Tibial artery (tissue), 4 donors: ENCODE measurements at regions not wholly inside any gene's neighbourhood (a gene's known extent, or its start where the extent isn't known, plus 50 kb on each side); places are given as distances from the start of the nearest gene placed in this dataset.

Experiments used
- DNase-seq, 2 donors: peaks; one replicate each; pipeline ENCODE4 v3.0.0-alpha.2; 2019
- H3K27ac ChIP-seq, 2 donors: fragments of 200-600 bp; sonication (generic) in 1 of 2; 1 replicate in 1 of 2; 2 replicates in 1 of 2; pipeline ENCODE4 v1.5.1; 2018 to 2019; ENCODE audit warnings: mild to moderate bottlenecking in 1 of 2
- H3K27me3 ChIP-seq, 2 donors: fragments of 200-600 bp; sonication (generic) in 1 of 2; one replicate each; pipeline versions ENCODE4 v1.5.1 to v1.6.0; 2016 to 2019
- H3K36me3 ChIP-seq, 3 donors: fragments of 200-600 bp; sonication (generic) in 2 of 3; one replicate each; pipeline ENCODE4 v1.5.1; 2016 to 2019; ENCODE audit warnings: mild to moderate bottlenecking in 2 of 3
- H3K4me1 ChIP-seq, 4 donors: fragments of 200-600 bp; sonication (generic) in 2 of 4; 1 replicate in 3 of 4; 2 replicates in 1 of 4; pipeline ENCODE4 v1.5.1; 2016 to 2019
- H3K4me3 ChIP-seq, 2 donors: fragments of 200-600 bp; sonication (generic) in 1 of 2; 1 replicate in 1 of 2; 2 replicates in 1 of 2; pipeline ENCODE4 v1.5.1; 2018 to 2019; ENCODE audit warnings: mild to moderate bottlenecking in 2 of 2
- H3K9me3 ChIP-seq, 3 donors: fragments of 200-600 bp; sonication (generic) in 1 of 3; one replicate each; pipeline ENCODE4 v1.5.1; 2016 to 2019
- CTCF ChIP-seq, 2 experiments: fragments of 200-600 bp in 1 of 2; fragments of 450-650 bp in 1 of 2; IDR thresholded peaks; one replicate each; pipeline ENCODE4 v1.5.1; 2017 to 2019; ENCODE audit warnings: antibody characterized with exemption in 2 of 2, mild to moderate bottlenecking in 1 of 2, moderate library complexity in 1 of 2
- intact Hi-C: fragments of 100-400 bp; cut with DNase I; formaldehyde crosslinking; loops from one replicate; pipeline ENCODE4 v1.15.0; 2023; ENCODE audit warnings: low total_unique reads

DNA sequence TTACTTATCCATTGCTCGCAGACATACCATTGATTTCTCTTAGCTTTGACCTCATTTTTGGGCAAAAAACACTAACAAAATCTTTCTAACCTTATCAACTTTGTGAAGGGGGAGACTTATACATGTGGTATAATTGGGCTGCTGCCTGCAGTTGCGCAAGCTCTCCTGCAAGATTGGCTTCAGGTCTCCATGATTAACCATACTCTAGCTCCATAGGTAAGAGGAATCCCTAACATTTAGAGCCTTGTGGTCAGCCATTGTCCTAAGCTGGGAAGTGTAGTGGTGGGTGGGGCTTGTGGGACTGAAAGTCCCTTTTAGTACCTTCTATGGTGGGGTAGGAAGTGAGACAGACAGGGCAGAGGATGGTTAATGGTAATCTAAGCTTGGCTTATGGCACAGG, 179.6 kb upstream of the THRB start:
- Histone ChIP-seq H3K4me1 (peaks cover 0 to 5% (median 2%) of the 10 kb centered on the region in 4 donors), H3K4me3 (no peak overlapping the region), H3K36me3 (no peaks in the 10 kb centered on the region), H3K27me3 (no peaks in the 10 kb centered on the region), H3K27ac (no peak overlapping the region), H3K9me3 (no peaks in the 10 kb centered on the region)
- no peak for DNase-seq
- intact Hi-C loops = loop anchor here (10.0 kb wide), 1 partner anchor 149 kb away; no protein-coding TSS in a partner anchor
- TF ChIP-seq CTCF (IDR thresholded peaks at IDR 0.05) = no peak

DNA sequence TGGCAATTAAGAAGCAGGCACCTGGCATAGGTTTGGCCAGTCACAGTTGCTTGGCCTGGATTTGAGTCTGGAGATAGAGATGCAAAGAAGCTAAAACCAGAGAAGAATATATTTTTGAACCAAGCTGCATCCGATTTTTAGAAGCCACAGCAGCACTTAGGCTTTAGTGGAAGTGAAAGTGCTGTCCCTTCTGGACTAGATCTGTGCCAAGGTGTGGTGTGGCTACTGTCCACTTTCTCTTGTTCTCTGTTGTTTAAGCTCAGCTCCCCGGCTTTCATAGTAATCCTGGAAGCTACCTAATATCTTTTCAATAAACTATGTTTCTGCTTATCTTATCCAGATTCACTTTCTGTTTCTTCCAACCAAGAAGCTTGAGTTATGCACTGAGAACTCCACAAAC, 183.4 kb upstream of the THRB start:
- Histone ChIP-seq H3K4me3 (peak overlapping the region in 1 of 2 donors; percentile 7), H3K36me3 (no peaks in the 10 kb centered on the region), H3K9me3 (no peaks in the 10 kb centered on the region), H3K27ac (peak overlapping the region; percentile 14 to 24), H3K4me1 (peaks cover 0 to 5% (median 2%) of the 10 kb centered on the region in 4 donors), H3K27me3 (no peaks in the 10 kb centered on the region)
- no peak for TF ChIP-seq CTCF (IDR thresholded peaks at IDR 0.05)
- intact Hi-C loops = loop anchor here (10.0 kb wide), 1 partner anchor 153 kb away; no protein-coding TSS in a partner anchor
- DNase-seq = no peak

- Histone ChIP-seq H3K4me1 (peaks cover 0 to 5% (median 3%) of the 10 kb centered on the region in 4 donors), H3K27ac (peak overlapping the region; percentile 14 to 24), H3K9me3 (no peaks in the 10 kb centered on the region), H3K27me3 (no peaks in the 10 kb centered on the region), H3K36me3 (no peaks in the 10 kb centered on the region), H3K4me3 (no peak overlapping the region)
- intact Hi-C loops = loop anchor here (10.0 kb wide), 1 partner anchor 154 kb away; no protein-coding TSS in a partner anchor
- DNase-seq = no peak
- TF ChIP-seq CTCF (IDR thresholded peaks at IDR 0.05) = no peak
Observed at GRCh38 chr3:24678421-24678865, 183.8 kb upstream of the THRB start.

DNA sequence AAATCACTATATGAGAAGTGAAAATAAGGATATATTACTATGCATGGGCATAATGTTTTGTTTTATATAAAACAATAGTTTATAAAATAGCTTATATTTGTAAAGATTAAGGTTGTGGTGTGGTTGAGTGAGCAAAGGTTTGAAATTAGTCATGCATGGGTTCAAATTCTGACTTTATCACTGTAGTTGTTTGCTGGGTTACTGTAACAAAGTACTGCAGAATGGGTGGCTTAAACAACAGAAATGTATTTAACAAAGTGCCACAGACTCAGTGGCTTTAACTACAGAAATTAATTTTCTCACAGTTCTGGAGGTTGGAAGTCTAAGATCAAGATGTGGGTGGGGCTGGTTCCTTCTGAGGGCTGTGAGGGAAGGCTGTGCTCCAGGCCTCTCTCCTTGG, 184.8 kb upstream of the THRB start:
- Histone ChIP-seq H3K9me3 (no peaks in the 10 kb centered on the region), H3K36me3 (no peaks in the 10 kb centered on the region), H3K27ac (no peak overlapping the region), H3K4me1 (peaks cover 0 to 5% (median 4%) of the 10 kb centered on the region in 4 donors), H3K27me3 (no peaks in the 10 kb centered on the region), H3K4me3 (no peak overlapping the region)
- DNase-seq = no peak
- TF ChIP-seq CTCF (IDR thresholded peaks at IDR 0.05) = no peak
- intact Hi-C loops = loop anchor here (10.0 kb wide), 1 partner anchor 155 kb away; no protein-coding TSS in a partner anchor

- no peaks in the 10 kb centered on the region for H3K9me3 ChIP-seq
- H3K27ac ChIP-seq = no peak overlapping the region
- DNase-seq = peak; percentile 56 to 77
- peaks cover 0 to 5% (median 4%) of the 10 kb centered on the region in 4 donors for H3K4me1 ChIP-seq
- H3K27me3 ChIP-seq = no peaks in the 10 kb centered on the region
- no peak overlapping the region for H3K4me3 ChIP-seq
- intact Hi-C loops = loop anchor here (5.0 to 10.0 kb wide), 2 partner anchors 683 to 796 kb away; no protein-coding TSS in a partner anchor
- no peaks in the 10 kb centered on the region for H3K36me3 ChIP-seq
- TF ChIP-seq CTCF (IDR thresholded peaks at IDR 0.05) = peak; percentile 60 to 85
Observed at GRCh38 chr3:24680214-24680967, 185.7 kb upstream of the THRB start.
